HK-2 (cell line): ENCODE measurements at regions not wholly inside any gene's neighbourhood (a gene's known extent, or its start where the extent isn't known, plus 50 kb on each side); places are given as distances from the start of the nearest gene placed in this dataset.
"Not testable (repeated sequence)": the region's sequence is repeated elsewhere in the genome, so short reads cannot be mapped to it uniquely, and the experiment has no call there.

Source experiments
- DNase-seq: peaks from one replicate; pipeline ENCODE4 v3.0.0-alpha.2; 2018; ENCODE audit not compliant: unreplicated experiment

GRCh38 chr10:29756451-29756850 is 121.7 kb upstream of the SVIL start:
- no peak for DNase-seq

GRCh38 chr10:29753283-29753682 is 118.5 kb upstream of the SVIL start:
- DNase-seq = no peak

- DNase-seq = no peak
Observed at GRCh38 chr10:29751684-29752083, 116.9 kb upstream of the SVIL start.

GRCh38 chr10:29751240-29751639 is 116.5 kb upstream of the SVIL start:
- DNase-seq = no peak

- DNase-seq = no peak
Observed at GRCh38 chr10:29749150-29749549, 114.4 kb upstream of the SVIL start.

- DNase-seq = no peak
Observed at GRCh38 chr10:29748109-29748650, 113.4 kb upstream of the SVIL start.

GRCh38 chr10:29746080-29746797 is 111.5 kb upstream of the SVIL start:
- no peak for DNase-seq

GRCh38 chr10:29740981-29741545 is 106.3 kb upstream of the SVIL start:
- no peak for DNase-seq

GRCh38 chr10:29738341-29738740 is 103.6 kb upstream of the SVIL start:
- no peak for DNase-seq

GRCh38 chr10:29737074-29737593 is 102.4 kb upstream of the SVIL start:
- DNase-seq = no peak

GRCh38 chr10:29736366-29737073 is 101.7 kb upstream of the SVIL start:
- DNase-seq = peak; percentile 60

GRCh38 chr10:29735628-29736365 is 101.0 kb upstream of the SVIL start:
- DNase-seq = peak; percentile 88

GRCh38 chr10:29734962-29735627 is 100.3 kb upstream of the SVIL start:
- peak; percentile 42 for DNase-seq

- DNase-seq = no peak
Observed at GRCh38 chr10:29734640-29734961, 99.8 kb upstream of the SVIL start.

GRCh38 chr10:29733323-29733722 is 98.6 kb upstream of the SVIL start:
- no peak for DNase-seq

- no peak for DNase-seq
Observed at GRCh38 chr10:29732918-29733317, 98.1 kb upstream of the SVIL start.

- DNase-seq = no peak
Observed at GRCh38 chr10:29731760-29732159, 97.0 kb upstream of the SVIL start.

- no peak for DNase-seq
Observed at GRCh38 chr10:29730969-29731368, 96.2 kb upstream of the SVIL start.

- DNase-seq = no peak
Observed at GRCh38 chr10:29730458-29730857, 95.7 kb upstream of the SVIL start.

- no peak for DNase-seq
Observed at GRCh38 chr10:29728541-29729049, 93.8 kb upstream of the SVIL start.

GRCh38 chr10:29725927-29726326 is 91.2 kb upstream of the SVIL start:
- not testable (repeated sequence) for DNase-seq
